ENCODE measurements at regions not wholly inside any gene's neighbourhood (a gene's known extent, or its start where the extent isn't known, plus 50 kb on each side); places are given as distances from the start of the nearest gene placed in this dataset.

- no peak for DNase-seq
Observed at GRCh38 chr2:81235601-81236000, 931.0 kb upstream of the LRRTM1 start.

- DNase-seq: no peak
Observed at GRCh38 chr2:81234711-81235110, 930.2 kb upstream of the LRRTM1 start.

- no peak for DNase-seq
Observed at GRCh38 chr2:81225756-81226155, 921.2 kb upstream of the LRRTM1 start.

- DNase-seq: no peak
Observed at GRCh38 chr2:81213598-81213997, 909.0 kb upstream of the LRRTM1 start.

- DNase-seq: no peak
Observed at GRCh38 chr2:81206216-81206615, 901.7 kb upstream of the LRRTM1 start.

- DNase-seq: no peak
Observed at GRCh38 chr2:81196933-81197628, 892.5 kb upstream of the LRRTM1 start.

- DNase-seq: no peak
Observed at GRCh38 chr2:81196383-81196851, 891.9 kb upstream of the LRRTM1 start.

- DNase-seq: no peak
Observed at GRCh38 chr2:81195774-81196382, 891.3 kb upstream of the LRRTM1 start.

- no peak for DNase-seq
Observed at GRCh38 chr2:81195017-81195773, 890.6 kb upstream of the LRRTM1 start.

GRCh38 chr2:81194581-81194980, 890.0 kb upstream of the LRRTM1 start:
- DNase-seq: no peak

GRCh38 chr2:81194176-81194575, 889.6 kb upstream of the LRRTM1 start:
- DNase-seq: no peak

- no peak for DNase-seq
Observed at GRCh38 chr2:81181845-81182244, 877.3 kb upstream of the LRRTM1 start.

- DNase-seq: no peak
Observed at GRCh38 chr2:81171447-81171846, 866.9 kb upstream of the LRRTM1 start.

- DNase-seq: no peak
Observed at GRCh38 chr2:81163583-81163982, 859.0 kb upstream of the LRRTM1 start.

GRCh38 chr2:81158505-81158904, 854.0 kb upstream of the LRRTM1 start:
- DNase-seq: no peak

GRCh38 chr2:81148323-81148722, 843.8 kb upstream of the LRRTM1 start:
- no peak for DNase-seq

- DNase-seq: no peak
Observed at GRCh38 chr2:81136296-81136695, 831.7 kb upstream of the LRRTM1 start.

GRCh38 chr2:81097361-81097760, 792.8 kb upstream of the LRRTM1 start:
- no peak for DNase-seq

- no peak for DNase-seq
Observed at GRCh38 chr2:81093031-81093430, 788.5 kb upstream of the LRRTM1 start.

- DNase-seq: no peak
Observed at GRCh38 chr2:81087646-81088045, 783.1 kb upstream of the LRRTM1 start.

- DNase-seq: no peak
Observed at GRCh38 chr2:81084101-81084500, 779.5 kb upstream of the LRRTM1 start.

- DNase-seq: no peak
Observed at GRCh38 chr2:81078631-81079030, 774.1 kb upstream of the LRRTM1 start.

GRCh38 chr2:81078102-81078501, 773.5 kb upstream of the LRRTM1 start:
- no peak for DNase-seq

GRCh38 chr2:81077396-81077795, 772.8 kb upstream of the LRRTM1 start:
- DNase-seq: no peak

Data from NCI-H1694 (cell line).